ENCODE measurements at regions not wholly inside any gene's neighbourhood (a gene's known extent, or its start where the extent isn't known, plus 50 kb on each side); places are given as distances from the start of the nearest gene placed in this dataset.

GRCh38 chr10:124886610-124887009 is 55.3 kb upstream of the ZRANB1 start:
- Mint-ChIP-seq H3K36me3 (ENCODE audit: low read depth) (no peaks in the 10 kb centered on the region), H3K9me3 (ENCODE audit: insufficient read depth) (no peaks in the 10 kb centered on the region), H3K27me3 (ENCODE audit: low read depth) (no peaks in the 10 kb centered on the region), H3K4me3 (no peak overlapping the region), H3K27ac (no peak overlapping the region), H3K4me1 (ENCODE audit: low read depth) (no peaks in the 10 kb centered on the region)
- DNase-seq (no peak), ATAC-seq (no peak)
- ChIA-PET POLR2A (no interaction called here), CTCF (interaction anchor here (0.6 kb wide), 1 partner anchor 30 kb away, joined by 3 read pairs; no protein-coding TSS in a partner anchor)

- H3K4me3 Mint-ChIP-seq, result no peak overlapping the region
- DNase-seq (no peak), ATAC-seq (no peak)
- no peaks in the 10 kb centered on the region for H3K27me3 Mint-ChIP-seq (ENCODE audit: low read depth)
- H3K4me1 Mint-ChIP-seq (ENCODE audit: low read depth), result no peaks in the 10 kb centered on the region
- no peaks in the 10 kb centered on the region for H3K36me3 Mint-ChIP-seq (ENCODE audit: low read depth)
- ChIA-PET CTCF (no interaction called here), POLR2A (no interaction called here)
- no peak overlapping the region for H3K27ac Mint-ChIP-seq
- H3K9me3 Mint-ChIP-seq (ENCODE audit: insufficient read depth), result no peaks in the 10 kb centered on the region
Observed at GRCh38 chr10:124888262-124888661, 53.7 kb upstream of the ZRANB1 start.

GRCh38 chr10:124892031-124892430 is 49.9 kb upstream of the ZRANB1 start:
- Mint-ChIP-seq H3K36me3 (ENCODE audit: low read depth) (no peaks in the 10 kb centered on the region), H3K4me1 (ENCODE audit: low read depth) (no peaks in the 10 kb centered on the region), H3K27me3 (ENCODE audit: low read depth) (peaks cover 5% of the 10 kb centered on the region), H3K4me3 (no peak overlapping the region), H3K9me3 (ENCODE audit: insufficient read depth) (no peaks in the 10 kb centered on the region), H3K27ac (no peak overlapping the region)
- ChIA-PET CTCF (no interaction called here), POLR2A (no interaction called here)
- ATAC-seq, result no peak
- DNase-seq, result no peak
